H1 (cell line): ENCODE measurements at regions not wholly inside any gene's neighbourhood (a gene's known extent, or its start where the extent isn't known, plus 50 kb on each side); places are given as distances from the start of the nearest gene placed in this dataset.

Source experiments
- ATF3 ChIP-seq: IDR thresholded peaks from 2 replicates; pipeline ENCODE4 v1.6.1; 2011; ENCODE audit warnings: low read depth, mild to moderate bottlenecking, low read length; ENCODE audit not compliant: insufficient read depth
- BRCA1 ChIP-seq: IDR thresholded peaks from 2 replicates; pipeline ENCODE4 v1.6.1; 2012; ENCODE audit warnings: low read depth, low read length, improper control_type of control experiment
- PHF8 ChIP-seq: fragments of 200-600 bp; sonication (generic); conservative IDR thresholded peaks from 2 replicates; pipeline ENCODE4 v1.7.1; 2012; ENCODE audit warnings: low read depth, mild to moderate bottlenecking, inconsistent platforms, low read length, moderate library complexity

- TF ChIP-seq ATF3: no peak
- TF ChIP-seq BRCA1: no peak
- TF ChIP-seq PHF8: no peak
- TF ChIP-seq, all 59 proteins: peak for 0
Observed at GRCh38 chr14:82116721-82117120, 583.1 kb upstream of the SEL1L start (continued).
